ENCODE measurements at regions not wholly inside any gene's neighbourhood (a gene's known extent, or its start where the extent isn't known, plus 50 kb on each side); places are given as distances from the start of the nearest gene placed in this dataset.

- DNase-seq (no peak), ATAC-seq (no peak)
- Histone ChIP-seq H3K27ac (no peak overlapping the region), H3K4me3 (no peak overlapping the region), H3K4me1 (no peaks in the 10 kb centered on the region), H3K9me3 (no peaks in the 10 kb centered on the region), H3K27me3 (no peaks in the 10 kb centered on the region), H3K36me3 (no peaks in the 10 kb centered on the region)
- intact Hi-C loops (cut with DNase I), result no loop called here
- no peak for TF ChIP-seq CTCF (IDR thresholded peaks at IDR 0.05)
- TF ChIP-seq POLR2A (IDR thresholded peaks at IDR 0.05), result no peak
These were observed 225.6 kb downstream of the NFKBIZ start for GRCh38 chr3:102074946-102075345.

- H3K4me1 ChIP-seq, result no peaks in the 10 kb centered on the region
- no peak overlapping the region for H3K27ac ChIP-seq
- DNase-seq (no peak), ATAC-seq (no peak)
- H3K9me3 ChIP-seq, result no peaks in the 10 kb centered on the region
- WGBS (ENCODE audit: insufficient coverage, low coverage, low lambda C conversion rate, missing lambda C conversion rate), result 70% methylated on average over 3 of the region's 3 CpGs
- H3K27me3 ChIP-seq, result no peaks in the 10 kb centered on the region
- intact Hi-C loops (cut with DNase I), result no loop called here
- no peak overlapping the region for H3K4me3 ChIP-seq
- no peaks in the 10 kb centered on the region for H3K36me3 ChIP-seq
- TF ChIP-seq POLR2A (IDR thresholded peaks at IDR 0.05), result no peak
- no peak for TF ChIP-seq CTCF (IDR thresholded peaks at IDR 0.05)
These were observed 229.1 kb downstream of the NFKBIZ start for GRCh38 chr3:102078401-102078800.

GRCh38 chr3:102078854-102079808, 229.8 kb downstream of the NFKBIZ start:
- WGBS (ENCODE audit: insufficient coverage, low coverage, low lambda C conversion rate, missing lambda C conversion rate), result 48% methylated on average over 8 of the region's 8 CpGs
- Histone ChIP-seq H3K27me3 (no peaks in the 10 kb centered on the region), H3K9me3 (no peaks in the 10 kb centered on the region), H3K4me3 (no peak overlapping the region), H3K4me1 (no peaks in the 10 kb centered on the region), H3K36me3 (no peaks in the 10 kb centered on the region), H3K27ac (no peak overlapping the region)
- DNase-seq (no peak), ATAC-seq (peak in 1 of 4 donors; percentile 25)
- TF ChIP-seq CTCF (IDR thresholded peaks at IDR 0.05) (no peak), POLR2A (IDR thresholded peaks at IDR 0.05) (no peak)
- intact Hi-C loops (cut with DNase I), result no loop called here

GRCh38 chr3:102079809-102080197, 230.5 kb downstream of the NFKBIZ start:
- Histone ChIP-seq H3K27ac (no peak overlapping the region), H3K9me3 (no peaks in the 10 kb centered on the region), H3K4me3 (no peak overlapping the region), H3K4me1 (no peaks in the 10 kb centered on the region), H3K36me3 (no peaks in the 10 kb centered on the region), H3K27me3 (no peaks in the 10 kb centered on the region)
- ATAC-seq, result no peak
- intact Hi-C loops (cut with DNase I), result no loop called here
- DNase-seq, result no peak
- WGBS (ENCODE audit: insufficient coverage, low coverage, low lambda C conversion rate, missing lambda C conversion rate), result no CpG with 5 or more reads among the region's 2 CpGs
- no peak for TF ChIP-seq CTCF (IDR thresholded peaks at IDR 0.05)
- no peak for TF ChIP-seq POLR2A (IDR thresholded peaks at IDR 0.05)

All from right lobe of liver (tissue), 6 donors.